ENCODE measurements at regions not wholly inside any gene's neighbourhood (a gene's known extent, or its start where the extent isn't known, plus 50 kb on each side); places are given as distances from the start of the nearest gene placed in this dataset.

DNA sequence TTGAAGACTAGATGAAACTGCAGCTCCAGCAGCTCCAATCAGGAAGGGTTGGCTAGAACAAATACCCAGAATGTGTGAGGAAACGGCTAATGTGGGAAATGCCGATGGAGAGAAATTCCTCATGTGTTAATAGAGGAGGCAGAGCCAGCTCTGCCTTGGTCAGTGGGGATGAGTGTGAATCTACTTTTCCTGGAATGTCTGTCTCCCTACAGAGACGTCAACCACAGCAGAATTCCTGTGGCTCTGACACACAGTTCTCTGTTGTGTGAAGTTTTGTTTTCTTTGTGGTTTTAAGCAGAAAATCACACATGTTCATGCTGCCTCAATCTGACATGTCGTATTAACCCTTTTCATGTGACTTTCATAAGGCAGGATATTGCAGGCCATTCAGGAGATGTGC lies 476.6 kb upstream of the WWC1 start:
- DNase-seq (ENCODE audit: insufficient read length, low spot score) = peak; percentile 65
- TF ChIP-seq POLR2A (IDR thresholded peaks at IDR 0.05; ENCODE audit: low read depth, low read length) = no peak
- FAIRE-seq = peak; percentile 90

- TF ChIP-seq POLR2A (IDR thresholded peaks at IDR 0.05; ENCODE audit: low read depth, low read length) = no peak
- FAIRE-seq (no peak), DNase-seq (ENCODE audit: insufficient read length, low spot score) (no peak)
These were observed 475.1 kb upstream of the WWC1 start for GRCh38 chr5:167816354-167816753.

DNA sequence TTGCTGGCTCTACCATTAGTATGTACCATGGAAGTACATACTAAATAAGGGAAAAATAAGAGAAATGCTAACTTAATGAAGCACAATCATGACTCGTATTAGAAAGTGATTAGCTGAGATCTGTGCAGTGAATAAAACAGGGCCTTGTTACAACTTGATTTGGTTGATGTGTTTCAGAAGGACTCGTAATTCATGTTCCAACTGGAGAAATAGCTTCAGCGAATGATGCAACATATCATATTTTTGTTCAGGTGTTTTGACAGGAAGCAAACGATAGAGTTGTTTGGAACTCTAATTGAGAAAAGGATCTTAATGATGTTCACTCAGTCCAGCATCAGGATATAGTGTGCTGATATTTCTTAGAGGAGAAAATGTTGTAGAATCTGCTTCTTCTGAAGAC lies 474.6 kb upstream of the WWC1 start:
- DNase-seq (ENCODE audit: insufficient read length, low spot score) = no peak
- TF ChIP-seq POLR2A (IDR thresholded peaks at IDR 0.05; ENCODE audit: low read depth, low read length) = no peak
- FAIRE-seq = no peak

DNA sequence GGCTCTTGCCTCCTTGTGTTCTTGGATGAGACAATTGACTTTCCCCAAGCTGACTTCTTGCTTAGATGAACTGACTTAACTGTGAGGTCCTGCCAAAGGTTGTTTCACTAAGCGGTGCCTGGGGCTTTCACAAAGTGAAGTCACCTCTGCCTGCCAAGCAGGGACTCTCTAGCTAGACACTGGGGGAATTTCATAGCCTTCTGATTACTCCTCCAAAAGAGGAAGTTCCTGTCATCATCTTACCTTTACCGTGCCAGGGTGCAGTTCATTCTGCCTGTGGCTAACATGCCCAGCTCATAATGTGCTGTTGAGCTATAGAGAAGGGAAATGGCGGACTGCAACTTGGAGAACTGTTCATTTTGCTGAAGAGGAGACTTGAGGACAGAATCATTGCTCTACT lies 472.0 kb upstream of the WWC1 start:
- no peak for FAIRE-seq
- no peak for TF ChIP-seq POLR2A (IDR thresholded peaks at IDR 0.05; ENCODE audit: low read depth, low read length)

GRCh38 chr5:167820101-167820990 lies 471.1 kb upstream of the WWC1 start:
- no peak for TF ChIP-seq POLR2A (IDR thresholded peaks at IDR 0.05; ENCODE audit: low read depth, low read length)
- FAIRE-seq (no peak), DNase-seq (ENCODE audit: insufficient read length, low spot score) (no peak)

More for the DNA sequence above, 472.0 kb upstream of the WWC1 start:
- DNase-seq (ENCODE audit: insufficient read length, low spot score) = no peak

DNA sequence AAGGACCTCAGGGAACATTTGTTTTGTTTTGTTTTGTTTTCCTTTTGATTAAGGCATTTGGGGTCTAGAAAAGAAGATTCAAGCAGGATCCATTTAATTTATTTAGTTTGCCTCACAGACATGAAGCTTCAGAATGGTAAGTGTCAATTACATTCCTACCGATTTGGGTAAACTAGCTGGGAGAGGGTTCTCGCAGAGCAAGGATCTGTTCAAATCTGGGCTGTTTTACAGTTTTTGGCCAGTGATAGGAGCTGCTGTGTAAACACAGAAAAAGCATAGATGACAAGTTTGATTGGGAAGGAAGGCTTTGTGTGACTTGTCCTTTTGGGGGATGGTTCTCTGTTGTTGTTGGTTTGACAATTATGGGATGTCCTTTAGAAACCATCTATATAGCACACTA lies 470.3 kb upstream of the WWC1 start:
- TF ChIP-seq POLR2A (IDR thresholded peaks at IDR 0.05; ENCODE audit: low read depth, low read length) = no peak
- DNase-seq (ENCODE audit: insufficient read length, low spot score) (no peak), FAIRE-seq (no peak)

DNA sequence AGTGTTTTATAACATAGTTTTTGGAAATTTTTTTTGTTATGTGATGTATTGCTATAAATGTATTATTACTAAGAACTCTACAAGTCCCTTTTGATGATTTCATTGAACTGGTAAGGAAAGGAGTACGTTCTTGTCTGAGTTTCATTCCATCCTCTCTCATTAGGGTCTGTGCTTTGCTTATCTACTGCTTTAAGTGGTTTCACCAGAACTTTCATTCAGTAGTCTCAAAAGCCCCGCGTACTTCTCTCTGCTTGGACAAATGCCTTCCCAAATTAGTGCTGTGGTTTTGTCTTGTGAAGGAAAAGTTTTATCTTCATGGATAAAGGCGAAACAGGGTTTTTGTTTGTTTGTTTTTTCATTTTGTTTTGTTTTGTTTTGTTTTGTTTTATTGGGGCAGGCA lies 469.8 kb upstream of the WWC1 start:
- FAIRE-seq (no peak), DNase-seq (ENCODE audit: insufficient read length, low spot score) (no peak)
- TF ChIP-seq POLR2A (IDR thresholded peaks at IDR 0.05; ENCODE audit: low read depth, low read length) = no peak

DNA sequence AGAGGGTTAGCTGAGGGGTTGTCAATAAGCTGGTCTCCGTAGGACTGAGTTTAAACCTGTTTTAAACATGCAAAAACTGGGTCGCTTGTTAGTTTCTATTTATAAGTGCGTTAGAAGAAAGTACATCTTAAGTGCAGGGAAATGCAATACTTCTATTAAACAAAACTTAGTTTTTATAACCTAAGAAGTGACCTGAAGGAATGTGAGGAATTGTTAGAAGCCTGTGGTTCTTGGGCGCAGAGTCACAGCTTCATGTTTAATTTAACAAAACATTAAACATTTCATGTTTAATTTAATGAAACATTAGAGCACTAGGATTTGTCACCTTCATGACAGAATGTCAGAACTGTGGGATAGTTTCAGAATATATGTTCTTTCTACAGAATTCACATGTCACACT lies 469.2 kb upstream of the WWC1 start:
- TF ChIP-seq POLR2A (IDR thresholded peaks at IDR 0.05; ENCODE audit: low read depth, low read length) = no peak
- DNase-seq (ENCODE audit: insufficient read length, low spot score) = no peak
- FAIRE-seq = no peak

DNA sequence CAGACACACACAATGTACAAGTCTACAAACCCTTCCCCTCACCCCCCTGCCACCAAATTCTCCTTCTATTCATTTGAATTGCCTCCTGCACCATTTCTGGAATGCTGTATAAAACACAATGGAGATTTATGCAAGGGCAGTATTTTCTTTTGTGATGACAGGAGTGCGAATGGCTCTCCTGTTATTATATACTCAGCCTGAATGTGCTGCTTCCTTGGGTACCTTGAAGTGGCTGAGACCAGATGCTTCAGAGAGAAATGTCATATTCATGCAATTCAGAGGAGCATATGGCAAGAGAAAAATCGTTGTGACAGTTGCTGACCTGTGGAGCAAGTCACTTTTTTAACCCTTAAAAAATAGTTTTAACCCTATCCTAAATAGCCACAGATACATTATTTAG lies 468.0 kb upstream of the WWC1 start:
- FAIRE-seq = no peak
- DNase-seq (ENCODE audit: insufficient read length, low spot score) = no peak
- TF ChIP-seq POLR2A (IDR thresholded peaks at IDR 0.05; ENCODE audit: low read depth, low read length) = no peak

GRCh38 chr5:167827766-167828165 lies 463.7 kb upstream of the WWC1 start:
- FAIRE-seq (no peak), DNase-seq (ENCODE audit: insufficient read length, low spot score) (no peak)
- no peak for TF ChIP-seq POLR2A (IDR thresholded peaks at IDR 0.05; ENCODE audit: low read depth, low read length)

DNA sequence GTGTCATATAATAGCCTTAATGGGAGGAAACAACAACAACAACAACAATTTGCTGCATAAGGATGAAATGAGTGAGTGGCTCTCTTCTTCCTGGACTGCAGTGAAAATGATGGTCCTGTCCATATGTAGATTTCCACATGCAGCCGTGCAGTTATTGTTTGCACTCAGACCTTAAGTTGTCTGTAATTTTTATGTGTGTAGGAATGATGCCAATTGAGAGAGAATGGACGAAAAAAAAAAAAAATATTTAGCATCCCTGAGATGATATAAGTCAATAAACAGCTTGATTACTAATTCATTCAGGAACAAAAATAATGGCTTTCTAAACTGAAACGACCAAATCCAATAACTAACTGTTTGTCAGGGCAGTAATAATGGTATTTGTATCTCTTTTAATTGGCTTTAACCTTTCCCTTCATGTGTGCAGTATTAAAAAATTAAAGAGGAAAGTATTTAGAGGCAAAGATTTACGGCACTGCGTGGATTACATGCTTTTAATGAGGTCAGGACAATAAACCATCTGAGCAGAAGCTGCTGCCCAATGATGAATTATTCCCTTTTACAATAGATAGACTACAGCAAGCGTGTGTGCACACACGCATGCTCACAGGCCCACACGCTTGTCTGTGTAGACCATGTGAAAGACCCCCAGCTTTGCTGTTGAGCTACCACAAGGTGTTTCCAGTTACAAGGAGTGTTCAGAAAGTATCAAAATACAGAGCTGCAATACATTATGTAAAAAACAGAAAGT lies 459.5 kb upstream of the WWC1 start:
- DNase-seq (ENCODE audit: insufficient read length, low spot score) = no peak
- no peak for FAIRE-seq
- no peak for TF ChIP-seq POLR2A (IDR thresholded peaks at IDR 0.05; ENCODE audit: low read depth, low read length)

DNA sequence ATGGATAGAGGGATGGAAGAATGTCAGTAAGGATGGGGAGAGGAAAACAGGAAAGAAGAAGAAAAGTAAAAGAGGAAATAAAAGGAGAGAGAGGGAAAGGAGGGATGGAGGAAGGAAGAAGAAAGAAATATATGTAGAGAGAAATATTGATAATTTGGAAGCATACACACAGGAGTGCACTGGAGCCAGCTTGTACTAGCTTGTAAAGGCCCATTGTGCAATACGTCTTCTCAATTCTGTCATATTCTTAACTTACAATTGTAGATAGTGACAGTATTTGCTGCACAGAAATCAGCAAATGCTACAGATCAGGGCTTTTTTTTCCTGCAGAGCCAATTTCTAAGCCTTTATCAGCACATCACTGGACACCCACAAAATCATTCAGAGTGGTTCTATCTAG lies 458.8 kb upstream of the WWC1 start:
- TF ChIP-seq POLR2A (IDR thresholded peaks at IDR 0.05; ENCODE audit: low read depth, low read length) = no peak
- FAIRE-seq (no peak), DNase-seq (ENCODE audit: insufficient read length, low spot score) (no peak)

- no peak for TF ChIP-seq POLR2A (IDR thresholded peaks at IDR 0.05; ENCODE audit: low read depth, low read length)
- DNase-seq (ENCODE audit: insufficient read length, low spot score) (no peak), FAIRE-seq (no peak)
These were observed 458.0 kb upstream of the WWC1 start for GRCh38 chr5:167833456-167833855.

DNA sequence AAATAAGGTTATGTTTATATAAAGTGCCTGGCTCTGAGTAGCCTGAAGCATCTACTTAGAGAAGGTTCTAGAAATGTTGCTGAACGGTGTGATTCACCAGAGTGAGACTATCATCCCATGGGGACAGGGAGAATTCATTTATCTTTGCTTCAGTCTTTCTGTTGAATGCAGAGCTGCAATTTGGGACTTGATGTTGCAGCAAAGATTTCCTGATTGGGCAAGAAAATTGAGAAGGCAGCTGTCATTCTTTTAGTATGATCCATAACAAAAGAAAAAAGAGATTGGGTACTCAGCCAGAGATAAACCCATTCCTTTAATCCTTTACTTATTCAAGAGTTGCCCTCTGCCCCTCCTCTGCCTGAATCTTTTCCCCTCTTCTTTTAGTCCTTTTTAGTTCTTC lies 456.3 kb upstream of the WWC1 start:
- TF ChIP-seq POLR2A (IDR thresholded peaks at IDR 0.05; ENCODE audit: low read depth, low read length) = no peak

GRCh38 chr5:167837127-167837526 lies 454.3 kb upstream of the WWC1 start:
- FAIRE-seq = no peak
- no peak for TF ChIP-seq POLR2A (IDR thresholded peaks at IDR 0.05; ENCODE audit: low read depth, low read length)
- DNase-seq (ENCODE audit: insufficient read length, low spot score) = no peak

More for the DNA sequence above, 456.3 kb upstream of the WWC1 start:
- FAIRE-seq (no peak), DNase-seq (ENCODE audit: insufficient read length, low spot score) (no peak)

All from H54 (cell line).